ENCODE measurements at regions not wholly inside any gene's neighbourhood (a gene's known extent, or its start where the extent isn't known, plus 50 kb on each side); places are given as distances from the start of the nearest gene placed in this dataset.

DNA sequence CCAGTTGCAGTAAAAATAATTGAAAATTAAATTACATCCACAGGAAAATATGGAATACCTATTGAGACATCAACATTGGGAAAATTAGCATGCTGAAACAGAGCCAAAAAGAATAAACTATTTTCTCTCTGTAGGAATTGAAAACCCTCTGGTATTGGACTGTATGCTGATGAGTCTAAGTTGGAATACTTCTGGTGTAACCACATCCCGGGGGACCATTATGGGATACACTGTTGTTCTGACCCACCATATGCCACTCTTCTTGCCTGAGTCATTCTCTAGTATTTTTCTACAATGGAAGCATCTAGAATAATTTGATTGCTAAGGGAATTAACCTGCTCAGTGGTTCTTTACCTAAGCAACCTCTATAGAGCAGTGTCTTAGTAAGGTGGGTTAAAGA lies 640.7 kb upstream of the AGA start:
- Histone ChIP-seq H3K4me2 (ENCODE audit: insufficient read depth, low read length, poor library complexity, severe bottlenecking) (no peak overlapping the region), H3K9me3 (replicated peaks in 1 of 2; ENCODE audit: control insufficient read depth in 2 of 2, insufficient read depth in 1 of 2, low read depth in 1 of 2, low read length in 2 of 2) (peaks cover 0 to 2% of the 10 kb centered on the region in 2 donors), H3K27me3 (ENCODE audit: control insufficient read depth in 3 of 3, insufficient read depth in 3 of 3, low read depth in 1 of 3, low read length in 3 of 3) (no peaks in the 10 kb centered on the region), H2AFZ (ENCODE audit: low read length) (no peak overlapping the region), H3K23ac (ENCODE audit: low read depth, low read length, poor library complexity) (no peak overlapping the region), H2BK15ac (ENCODE audit: low read length) (no peak overlapping the region), H3K79me1 (ENCODE audit: low read depth, low read length) (no peaks in the 10 kb centered on the region), H3K14ac (ENCODE audit: low read length) (no peak overlapping the region), H2BK12ac (ENCODE audit: low read length) (no peak overlapping the region), H4K8ac (ENCODE audit: low read depth, low read length) (no peak overlapping the region), H3K4me1 (ENCODE audit: control insufficient read depth in 2 of 2, insufficient read depth in 1 of 2, low read depth in 1 of 2, low read length in 2 of 2) (no peaks in the 10 kb centered on the region), H3K36me3 (replicated peaks in 1 of 2; ENCODE audit: control insufficient read depth in 2 of 2, insufficient read depth in 2 of 2, low read length in 2 of 2) (no peaks in the 10 kb centered on the region), H2BK5ac (ENCODE audit: low read length) (no peak overlapping the region), H3K18ac (ENCODE audit: low read length) (no peak overlapping the region), H3K27ac (replicated peaks; ENCODE audit: low read length) (no peak overlapping the region), H3K4ac (ENCODE audit: low read length) (no peak overlapping the region), H2AK5ac (ENCODE audit: low read depth, low read length) (no peak overlapping the region), H4K91ac (ENCODE audit: low read depth, low read length, poor library complexity) (no peak overlapping the region), H2BK120ac (ENCODE audit: low read depth, low read length) (no peak overlapping the region), H3K9ac (ENCODE audit: low read depth, low read length, poor library complexity) (no peak overlapping the region), H3K4me3 (ENCODE audit: low read length in 2 of 2) (no peak overlapping the region)
- DNase-seq (ENCODE audit: low spot score), result no peak
- no CpG with 5 or more reads among the region's 1 CpG for WGBS, 2 donors (ENCODE audit: extremely low coverage in 2 of 2, insufficient read length in 2 of 2, insufficient replicate concordance in 1 of 2)

DNA sequence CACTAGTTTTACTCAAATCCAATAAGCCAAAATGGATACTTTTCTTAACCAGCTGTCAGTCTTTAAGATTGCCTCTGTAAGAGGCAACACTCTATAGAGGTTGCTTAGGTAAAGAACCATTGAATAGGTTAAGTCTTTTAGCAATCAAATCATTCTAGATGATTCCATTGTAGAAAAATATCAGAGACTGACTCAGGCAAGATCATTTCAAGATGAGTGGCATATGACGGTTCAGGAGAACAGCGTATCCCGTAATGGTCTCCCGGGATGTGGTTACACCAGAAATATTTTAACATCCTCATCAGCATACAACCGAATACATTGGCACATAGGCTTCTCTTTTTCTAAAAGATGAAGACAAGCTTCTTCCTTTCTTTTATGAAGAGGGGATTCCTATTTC lies 641.7 kb upstream of the AGA start:
- H2AK5ac ChIP-seq (ENCODE audit: low read depth, low read length), result no peak overlapping the region
- no peak overlapping the region for H3K4me3 ChIP-seq (ENCODE audit: low read length in 2 of 2)
- no peak overlapping the region for H3K4ac ChIP-seq (ENCODE audit: low read length)
- no peaks in the 10 kb centered on the region for H3K79me1 ChIP-seq (ENCODE audit: low read depth, low read length)
- H2BK5ac ChIP-seq (ENCODE audit: low read length), result no peak overlapping the region
- H2AFZ ChIP-seq (ENCODE audit: low read length), result no peak overlapping the region
- no peak overlapping the region for H2BK12ac ChIP-seq (ENCODE audit: low read length)
- H3K27ac ChIP-seq (replicated peaks; ENCODE audit: low read length), result no peak overlapping the region
- no CpG with 5 or more reads among the region's 5 CpGs for WGBS, 2 donors (ENCODE audit: extremely low coverage in 2 of 2, insufficient read length in 2 of 2, insufficient replicate concordance in 1 of 2)
- DNase-seq (ENCODE audit: low spot score), result no peak
- H3K9ac ChIP-seq (ENCODE audit: low read depth, low read length, poor library complexity), result no peak overlapping the region
- no peak overlapping the region for H3K4me2 ChIP-seq (ENCODE audit: insufficient read depth, low read length, poor library complexity, severe bottlenecking)
- peaks cover 0 to 2% of the 10 kb centered on the region in 2 donors for H3K9me3 ChIP-seq (replicated peaks in 1 of 2; ENCODE audit: control insufficient read depth in 2 of 2, insufficient read depth in 1 of 2, low read depth in 1 of 2, low read length in 2 of 2)
- H3K36me3 ChIP-seq (replicated peaks in 1 of 2; ENCODE audit: control insufficient read depth in 2 of 2, insufficient read depth in 2 of 2, low read length in 2 of 2), result no peaks in the 10 kb centered on the region
- no peaks in the 10 kb centered on the region for H3K4me1 ChIP-seq (ENCODE audit: control insufficient read depth in 2 of 2, insufficient read depth in 1 of 2, low read depth in 1 of 2, low read length in 2 of 2)
- no peak overlapping the region for H3K23ac ChIP-seq (ENCODE audit: low read depth, low read length, poor library complexity)
- H3K18ac ChIP-seq (ENCODE audit: low read length), result no peak overlapping the region
- H4K8ac ChIP-seq (ENCODE audit: low read depth, low read length), result no peak overlapping the region
- H2BK15ac ChIP-seq (ENCODE audit: low read length), result no peak overlapping the region
- H4K91ac ChIP-seq (ENCODE audit: low read depth, low read length, poor library complexity), result no peak overlapping the region
- no peak overlapping the region for H2BK120ac ChIP-seq (ENCODE audit: low read depth, low read length)
- H3K27me3 ChIP-seq (ENCODE audit: control insufficient read depth in 3 of 3, insufficient read depth in 3 of 3, low read depth in 1 of 3, low read length in 3 of 3), result no peaks in the 10 kb centered on the region
- H3K14ac ChIP-seq (ENCODE audit: low read length), result no peak overlapping the region

DNA sequence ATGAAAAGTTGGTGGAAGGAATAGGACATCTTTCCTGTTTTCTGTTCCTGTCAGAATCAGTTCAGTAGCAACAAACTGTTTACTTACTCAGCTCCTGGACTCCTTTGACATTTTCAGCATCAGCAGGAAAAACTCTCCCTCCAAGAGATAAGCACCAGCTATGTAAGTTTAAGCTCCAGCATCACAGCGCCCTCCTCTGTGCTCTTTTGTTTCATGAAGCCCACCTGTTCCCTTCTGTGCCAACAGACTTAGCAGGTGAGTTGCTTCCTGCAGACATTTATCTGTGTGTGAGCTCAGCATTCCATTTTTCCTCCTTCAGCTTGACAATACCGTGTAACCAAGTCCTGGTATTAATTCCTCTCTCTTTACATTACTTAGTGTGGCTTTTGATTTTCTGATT lies 644.1 kb upstream of the AGA start:
- H2BK5ac ChIP-seq (ENCODE audit: low read length), result no peak overlapping the region
- no peaks in the 10 kb centered on the region for H3K4me1 ChIP-seq (ENCODE audit: control insufficient read depth in 2 of 2, insufficient read depth in 1 of 2, low read depth in 1 of 2, low read length in 2 of 2)
- H3K27ac ChIP-seq (replicated peaks; ENCODE audit: low read length), result no peak overlapping the region
- H2BK15ac ChIP-seq (ENCODE audit: low read length), result no peak overlapping the region
- WGBS, 2 donors (ENCODE audit: extremely low coverage in 2 of 2, insufficient read length in 2 of 2, insufficient replicate concordance in 1 of 2), result no CpG with 5 or more reads among the region's 2 CpGs
- H3K9me3 ChIP-seq (replicated peaks in 1 of 2; ENCODE audit: control insufficient read depth in 2 of 2, insufficient read depth in 1 of 2, low read depth in 1 of 2, low read length in 2 of 2), result peaks cover 0 to 2% of the 10 kb centered on the region in 2 donors
- no peak overlapping the region for H3K4me2 ChIP-seq (ENCODE audit: insufficient read depth, low read length, poor library complexity, severe bottlenecking)
- no peaks in the 10 kb centered on the region for H3K79me1 ChIP-seq (ENCODE audit: low read depth, low read length)
- H4K91ac ChIP-seq (ENCODE audit: low read depth, low read length, poor library complexity), result no peak overlapping the region
- no peak overlapping the region for H3K4me3 ChIP-seq (ENCODE audit: low read length in 2 of 2)
- no peak overlapping the region for H3K9ac ChIP-seq (ENCODE audit: low read depth, low read length, poor library complexity)
- H3K4ac ChIP-seq (ENCODE audit: low read length), result no peak overlapping the region
- no peak overlapping the region for H3K23ac ChIP-seq (ENCODE audit: low read depth, low read length, poor library complexity)
- no peak overlapping the region for H2BK120ac ChIP-seq (ENCODE audit: low read depth, low read length)
- no peak overlapping the region for H4K8ac ChIP-seq (ENCODE audit: low read depth, low read length)
- no peaks in the 10 kb centered on the region for H3K36me3 ChIP-seq (replicated peaks in 1 of 2; ENCODE audit: control insufficient read depth in 2 of 2, insufficient read depth in 2 of 2, low read length in 2 of 2)
- no peak overlapping the region for H2AFZ ChIP-seq (ENCODE audit: low read length)
- H3K18ac ChIP-seq (ENCODE audit: low read length), result no peak overlapping the region
- H2AK5ac ChIP-seq (ENCODE audit: low read depth, low read length), result no peak overlapping the region
- H3K14ac ChIP-seq (ENCODE audit: low read length), result no peak overlapping the region
- H2BK12ac ChIP-seq (ENCODE audit: low read length), result no peak overlapping the region
- no peaks in the 10 kb centered on the region for H3K27me3 ChIP-seq (ENCODE audit: control insufficient read depth in 3 of 3, insufficient read depth in 3 of 3, low read depth in 1 of 3, low read length in 3 of 3)
- DNase-seq (ENCODE audit: low spot score), result peak; percentile 6

DNA sequence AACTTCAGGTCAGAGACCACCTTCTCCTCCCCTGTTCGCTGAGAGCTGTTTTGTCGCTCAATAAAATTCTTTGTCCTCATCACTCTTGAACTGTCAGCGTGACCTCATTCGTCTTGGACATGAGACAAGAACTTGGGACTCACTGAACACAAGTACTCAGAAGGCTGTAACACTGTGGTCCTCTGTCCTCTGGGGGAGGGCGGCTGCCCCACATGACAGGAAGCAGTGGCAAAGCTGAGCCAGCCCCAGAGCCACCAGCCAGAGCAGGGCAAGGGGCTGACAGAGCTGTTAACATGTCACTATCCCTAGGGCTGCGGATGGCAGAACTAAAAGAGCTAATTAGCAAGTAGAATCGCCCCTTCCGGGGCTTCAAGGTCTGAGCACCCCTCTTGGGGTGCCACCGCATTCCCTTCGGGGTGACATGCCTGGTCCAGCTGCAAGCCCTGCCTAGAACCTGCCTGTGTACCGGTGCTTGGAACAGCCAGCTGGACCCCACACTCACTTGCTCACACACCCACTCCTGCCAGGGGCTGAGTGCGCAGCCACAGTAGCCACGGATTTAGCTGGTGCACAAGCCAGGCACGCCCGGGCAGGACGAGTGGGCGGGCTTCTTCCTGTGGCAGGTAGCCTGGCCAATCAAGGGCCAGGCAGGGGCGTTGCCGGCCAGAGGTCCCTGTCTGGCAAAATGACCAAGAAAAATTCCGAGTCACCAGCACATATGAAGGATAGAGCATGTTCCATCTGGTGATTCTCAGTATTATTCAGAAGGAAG lies 648.6 kb upstream of the AGA start:
- no peak overlapping the region for H2BK5ac ChIP-seq (ENCODE audit: low read length)
- H3K18ac ChIP-seq (ENCODE audit: low read length), result peak overlapping the region; percentile 80
- no peak overlapping the region for H2BK12ac ChIP-seq (ENCODE audit: low read length)
- no peaks in the 10 kb centered on the region for H3K9me3 ChIP-seq (replicated peaks in 1 of 2; ENCODE audit: control insufficient read depth in 2 of 2, insufficient read depth in 1 of 2, low read depth in 1 of 2, low read length in 2 of 2)
- H3K14ac ChIP-seq (ENCODE audit: low read length), result no peak overlapping the region
- H3K9ac ChIP-seq (ENCODE audit: low read depth, low read length, poor library complexity), result no peak overlapping the region
- H2AFZ ChIP-seq (ENCODE audit: low read length), result no peak overlapping the region
- H3K36me3 ChIP-seq (replicated peaks in 1 of 2; ENCODE audit: control insufficient read depth in 2 of 2, insufficient read depth in 2 of 2, low read length in 2 of 2), result no peaks in the 10 kb centered on the region
- peak overlapping the region; percentile 89 for H2AK5ac ChIP-seq (ENCODE audit: low read depth, low read length)
- no peak overlapping the region for H3K23ac ChIP-seq (ENCODE audit: low read depth, low read length, poor library complexity)
- no peak for DNase-seq (ENCODE audit: low spot score)
- no peak overlapping the region for H4K91ac ChIP-seq (ENCODE audit: low read depth, low read length, poor library complexity)
- no peak overlapping the region for H4K8ac ChIP-seq (ENCODE audit: low read depth, low read length)
- no peak overlapping the region for H3K27ac ChIP-seq (replicated peaks; ENCODE audit: low read length)
- no peak overlapping the region for H3K4ac ChIP-seq (ENCODE audit: low read length)
- no peak overlapping the region for H2BK15ac ChIP-seq (ENCODE audit: low read length)
- H3K4me2 ChIP-seq (ENCODE audit: insufficient read depth, low read length, poor library complexity, severe bottlenecking), result no peak overlapping the region
- no CpG with 5 or more reads among the region's 20 CpGs for WGBS, 2 donors (ENCODE audit: extremely low coverage in 2 of 2, insufficient read length in 2 of 2, insufficient replicate concordance in 1 of 2)
- no peaks in the 10 kb centered on the region for H3K79me1 ChIP-seq (ENCODE audit: low read depth, low read length)
- H2BK120ac ChIP-seq (ENCODE audit: low read depth, low read length), result peak overlapping the region; percentile 61
- no peak overlapping the region for H3K4me3 ChIP-seq (ENCODE audit: low read length in 2 of 2)
- no peaks in the 10 kb centered on the region for H3K27me3 ChIP-seq (ENCODE audit: control insufficient read depth in 3 of 3, insufficient read depth in 3 of 3, low read depth in 1 of 3, low read length in 3 of 3)
- no peaks in the 10 kb centered on the region for H3K4me1 ChIP-seq (ENCODE audit: control insufficient read depth in 2 of 2, insufficient read depth in 1 of 2, low read depth in 1 of 2, low read length in 2 of 2)

Data from neuronal stem cell (in vitro differentiated cells).